Right ventricle myocardium superior (tissue), 1 donor: ENCODE measurements at regions not wholly inside any gene's neighbourhood (a gene's known extent, or its start where the extent isn't known, plus 50 kb on each side); places are given as distances from the start of the nearest gene placed in this dataset.

Source experiments
- ATAC-seq: fragments of 200-7000 bp; cut with Tn5 transposase; one replicate; pipeline ENCODE4 v1.9.1; 2020; ENCODE audit warnings: mild to moderate bottlenecking; ENCODE audit not compliant: poor library complexity
- DNase-seq: peaks from one replicate; pipeline ENCODE4 v3.0.0-alpha.2; 2020
- intact Hi-C: fragments of 100-400 bp; cut with DNase I; formaldehyde crosslinking; loops from one replicate; pipeline ENCODE4 v1.11.2; 2022
- donor health status: DM: no; HTN: yes; CAD: no; lungs with severe emphysema.

- ATAC-seq (no peak), DNase-seq (no peak)
- intact Hi-C loops = no loop called here
Measured at GRCh38 chr21:29396951-29397455, 98.3 kb downstream of the BACH1 start.

GRCh38 chr21:29403301-29403700, 104.6 kb downstream of the BACH1 start:
- intact Hi-C loops = no loop called here
- DNase-seq (no peak), ATAC-seq (no peak)

DNA sequence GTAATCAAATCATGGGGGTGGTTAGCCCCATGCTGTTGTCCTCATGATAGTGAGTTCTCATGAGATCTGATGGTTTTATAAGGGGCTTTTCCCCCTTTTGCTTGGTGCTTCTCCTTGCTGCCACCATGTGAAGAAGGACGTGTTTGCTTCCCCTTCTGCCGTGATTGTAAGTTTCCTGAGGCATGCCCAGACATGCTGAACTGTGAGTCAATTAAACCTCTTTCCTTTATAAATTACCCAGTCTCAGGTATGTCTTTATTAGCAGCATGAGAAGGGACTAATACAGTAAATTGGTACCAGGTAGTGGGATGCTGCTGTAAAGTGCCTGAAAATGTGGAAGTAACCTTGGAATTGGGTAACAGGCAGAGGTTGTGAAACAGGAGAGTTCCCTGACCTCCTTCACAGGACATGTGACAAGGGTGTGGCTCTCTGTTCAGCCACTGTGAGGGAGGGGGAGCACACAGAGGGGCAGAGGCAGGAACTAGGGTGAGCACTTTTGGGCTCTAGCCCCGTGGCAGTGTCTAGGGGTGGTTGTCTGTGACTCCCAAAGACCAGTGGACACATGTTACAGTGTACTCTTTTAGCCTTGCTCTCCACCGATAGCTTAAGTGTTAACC, 105.3 kb downstream of the BACH1 start:
- no peak for DNase-seq
- no peak for ATAC-seq
- intact Hi-C loops = no loop called here

- intact Hi-C loops = no loop called here
- DNase-seq (no peak), ATAC-seq (no peak)
Measured at GRCh38 chr21:29405503-29406122, 106.9 kb downstream of the BACH1 start.

DNA sequence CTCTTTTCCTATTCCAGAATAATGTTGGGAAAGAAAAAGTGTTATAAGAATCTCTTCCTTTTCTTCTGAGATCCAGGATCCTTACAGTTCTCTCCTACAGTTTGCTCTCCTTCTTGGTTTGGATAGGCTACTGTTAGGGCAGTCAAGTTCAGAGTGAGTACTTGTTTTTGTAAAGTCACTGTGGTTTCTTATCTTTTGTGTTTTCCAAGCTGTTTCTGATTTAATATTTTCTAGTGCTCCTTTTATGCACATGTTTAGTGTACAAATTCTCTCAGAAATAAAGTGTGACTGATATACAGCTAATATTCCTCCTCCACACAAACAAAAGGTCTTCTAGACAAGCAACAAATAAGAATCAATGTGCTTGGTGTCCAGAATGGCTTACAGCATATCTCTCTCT, 107.7 kb downstream of the BACH1 start:
- DNase-seq (no peak), ATAC-seq (no peak)
- intact Hi-C loops = no loop called here

GRCh38 chr21:29407571-29407970, 108.8 kb downstream of the BACH1 start:
- no peak for DNase-seq
- intact Hi-C loops = no loop called here

GRCh38 chr21:29413683-29414082, 115.0 kb downstream of the BACH1 start:
- ATAC-seq = no peak
- no peak for DNase-seq
- intact Hi-C loops = no loop called here

More at GRCh38 chr21:29407571-29407970, 108.8 kb downstream of the BACH1 start:
- no peak for ATAC-seq

DNA sequence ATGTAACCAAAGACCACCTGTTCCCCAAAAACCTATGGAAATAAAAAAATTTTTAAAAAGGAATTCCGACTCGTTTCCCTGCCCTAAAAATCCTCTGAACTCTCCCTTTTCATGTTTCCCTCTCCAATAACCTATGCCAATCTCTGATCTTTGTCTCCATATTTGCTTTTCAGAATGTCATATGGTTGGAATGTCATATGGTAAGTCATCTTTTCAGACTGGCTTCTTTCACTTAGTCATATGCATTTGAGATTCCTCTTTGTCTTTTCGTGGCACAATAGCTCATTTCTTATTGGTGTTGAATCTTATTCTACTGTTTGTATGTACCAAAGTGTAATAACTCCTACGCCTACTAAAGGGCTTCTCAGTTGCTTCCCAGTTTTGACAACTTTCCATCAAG, 117.5 kb downstream of the BACH1 start:
- ATAC-seq (no peak), DNase-seq (no peak)
- intact Hi-C loops = no loop called here

DNA sequence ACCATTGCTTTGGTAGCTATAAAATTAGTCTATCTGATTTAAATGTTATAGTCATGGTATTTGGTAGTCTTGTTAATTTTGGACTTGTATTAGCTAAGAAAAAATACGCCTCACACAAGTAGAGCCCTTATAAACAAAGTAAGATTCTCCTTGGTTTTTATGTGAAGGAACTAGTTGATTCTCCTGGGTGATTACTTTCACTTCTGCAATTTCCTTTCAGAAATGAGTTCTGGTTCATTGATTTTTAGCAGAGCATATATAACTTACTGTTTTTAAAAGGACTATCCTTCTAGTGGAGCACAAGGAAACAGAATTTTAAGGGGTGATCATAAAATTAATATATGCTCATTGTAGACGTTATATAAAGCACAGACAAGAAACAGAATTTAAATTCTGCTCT, 120.1 kb downstream of the BACH1 start:
- DNase-seq = no peak
- intact Hi-C loops = no loop called here

DNA sequence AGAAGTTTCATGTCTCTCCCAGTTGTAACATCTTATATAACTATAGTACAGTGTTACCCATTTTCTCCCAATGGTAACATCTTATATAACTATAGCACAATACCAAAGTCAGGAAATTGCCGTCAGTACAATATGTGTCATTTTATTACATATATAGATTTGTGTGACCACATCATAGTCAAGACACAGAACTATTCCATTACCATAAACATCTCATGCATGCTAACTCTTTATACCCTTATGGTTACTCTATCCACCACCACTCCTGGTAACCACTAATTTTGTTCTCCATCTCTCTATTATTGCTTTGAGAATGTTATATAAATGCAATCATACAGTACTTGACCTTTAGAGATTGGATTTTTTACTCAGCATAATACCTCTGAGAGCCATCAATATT, 120.7 kb downstream of the BACH1 start:
- DNase-seq (no peak), ATAC-seq (no peak)
- intact Hi-C loops = no loop called here

More for the DNA sequence above, 120.1 kb downstream of the BACH1 start:
- no peak for ATAC-seq

DNA sequence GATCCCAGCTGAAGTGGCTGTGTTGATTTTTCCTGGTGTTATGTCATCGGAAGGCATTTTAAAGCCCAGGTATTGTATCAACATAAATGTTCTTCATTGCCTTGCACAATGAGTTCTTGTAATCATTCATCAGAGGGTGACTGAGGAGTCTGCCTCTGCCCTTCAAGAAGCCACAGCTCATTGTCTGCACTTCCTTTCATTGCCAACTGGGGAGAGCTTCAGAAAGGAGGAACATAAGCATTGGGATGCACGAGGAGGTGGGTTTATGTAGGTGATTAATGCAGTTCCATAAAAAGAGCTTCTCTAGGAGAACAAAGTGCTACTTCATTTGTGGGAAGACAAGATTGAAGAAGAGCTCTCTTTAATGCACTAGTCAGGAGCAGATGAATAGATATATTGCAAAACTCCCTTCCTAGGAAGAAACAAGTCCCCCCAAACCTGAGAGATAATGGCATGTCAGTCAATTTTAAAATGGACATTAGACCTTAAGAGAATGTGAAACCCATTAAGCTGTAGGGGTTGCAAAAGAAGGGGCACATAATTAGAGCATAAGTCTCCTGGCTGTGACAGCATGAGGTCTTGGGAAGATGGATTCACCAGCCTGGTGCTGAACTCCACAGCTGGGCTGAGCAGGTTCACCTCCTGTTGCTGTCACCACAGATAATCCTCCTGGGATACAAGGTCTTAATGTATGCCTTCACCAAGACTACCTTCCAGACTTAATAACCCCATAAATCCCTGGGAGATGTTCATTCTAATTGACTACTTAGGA, 124.6 kb downstream of the BACH1 start:
- intact Hi-C loops = no loop called here
- no peak for DNase-seq
- ATAC-seq = no peak

GRCh38 chr21:29424728-29425127, 126.0 kb downstream of the BACH1 start:
- ATAC-seq (no peak), DNase-seq (no peak)
- intact Hi-C loops = no loop called here

- ATAC-seq (no peak), DNase-seq (no peak)
- intact Hi-C loops = no loop called here
Measured at GRCh38 chr21:29429218-29429617, 130.5 kb downstream of the BACH1 start.

DNA sequence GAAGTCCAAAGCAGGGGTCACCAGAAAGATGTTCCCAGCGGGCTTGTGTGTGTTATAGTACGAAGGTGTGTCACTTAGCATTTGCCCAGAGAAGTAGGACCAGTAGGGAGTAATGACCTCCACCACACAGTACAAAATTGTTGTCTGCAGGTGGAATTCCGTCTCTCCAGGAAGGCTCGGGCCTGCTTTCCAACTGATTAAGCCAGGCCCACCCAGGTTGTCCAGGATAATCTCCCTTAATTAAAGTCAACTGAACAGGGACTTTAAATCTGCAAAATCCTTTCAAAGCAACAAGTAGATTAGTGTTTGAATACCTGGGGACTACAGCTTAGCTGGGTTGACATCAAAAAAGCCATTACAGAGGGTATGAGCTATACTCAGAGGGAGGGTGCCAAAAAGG, 131.3 kb downstream of the BACH1 start:
- no peak for DNase-seq
- no peak for ATAC-seq
- intact Hi-C loops = no loop called here

DNA sequence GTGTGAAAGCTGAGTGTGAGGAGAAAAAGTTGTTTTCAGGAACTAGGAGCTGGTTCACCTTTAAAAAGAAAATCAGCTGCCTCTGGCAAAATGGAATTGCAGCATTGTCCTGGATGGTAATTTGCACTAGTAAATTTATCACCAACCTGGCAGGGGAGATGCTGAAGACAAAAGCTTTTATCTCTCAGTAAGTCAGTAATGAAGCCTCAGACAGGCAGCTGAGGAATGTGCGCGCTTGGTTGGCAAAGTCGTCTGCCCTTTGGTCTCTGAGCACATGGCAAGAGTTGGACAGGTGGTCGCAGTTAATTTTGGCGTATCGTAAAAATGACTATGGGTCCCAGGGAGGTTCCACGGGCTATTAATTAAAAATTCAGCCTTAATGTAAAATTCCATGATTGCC, 131.9 kb downstream of the BACH1 start:
- ATAC-seq = no peak
- intact Hi-C loops = no loop called here
- DNase-seq = no peak

- intact Hi-C loops = no loop called here
- ATAC-seq = no peak
- no peak for DNase-seq
Measured at GRCh38 chr21:29431178-29431577, 132.5 kb downstream of the BACH1 start.

DNA sequence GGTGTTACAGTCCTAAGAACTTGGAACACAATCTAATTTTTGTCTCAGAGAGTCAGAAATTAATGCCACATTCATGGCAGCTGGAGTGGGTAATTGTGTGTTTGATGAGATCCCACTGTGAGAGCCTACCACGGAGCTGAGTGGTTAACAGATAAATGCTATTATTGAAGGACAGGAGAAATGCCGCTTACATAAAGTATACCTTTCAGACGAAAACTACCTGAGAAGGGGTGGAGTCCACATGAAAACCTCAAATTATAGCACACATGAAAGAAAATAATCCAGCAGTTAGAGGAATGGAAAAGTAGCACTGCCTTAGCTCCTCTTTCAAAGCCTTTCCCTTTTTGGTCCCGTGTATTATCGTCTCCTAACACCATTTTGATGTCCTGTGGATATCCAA, 133.0 kb downstream of the BACH1 start:
- ATAC-seq (no peak), DNase-seq (no peak)
- intact Hi-C loops = no loop called here

DNA sequence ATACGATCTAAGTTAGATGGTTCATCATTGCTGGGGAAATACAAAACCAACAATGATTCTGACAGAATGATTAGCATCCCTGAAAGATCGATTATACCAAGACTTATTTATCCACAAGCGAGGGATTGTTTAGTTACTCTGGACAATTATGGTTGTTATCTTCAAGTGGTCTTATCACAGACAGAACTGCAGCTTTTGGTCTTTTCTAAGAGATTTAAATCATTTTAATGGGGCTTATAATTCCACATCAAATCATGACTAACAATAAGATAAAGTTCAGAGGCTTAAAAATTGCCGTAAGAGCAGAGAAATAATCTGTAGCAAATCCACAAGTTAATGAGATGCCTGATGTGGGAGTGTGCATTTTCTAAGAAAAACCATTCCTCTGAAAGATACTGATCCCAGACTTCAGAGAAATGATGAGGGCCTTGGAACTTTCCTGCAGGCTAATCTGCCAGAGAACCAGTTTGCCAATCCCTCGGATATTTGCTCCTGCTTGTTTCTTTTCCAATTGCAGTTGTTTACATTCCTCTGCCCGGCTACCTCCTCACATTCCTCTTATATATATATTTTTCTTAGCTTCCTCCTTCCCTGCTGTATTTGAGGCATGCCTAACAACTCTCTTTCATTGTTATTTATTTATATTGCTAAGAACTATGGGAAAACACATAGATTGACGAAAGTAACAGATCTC, 134.8 kb downstream of the BACH1 start:
- intact Hi-C loops = no loop called here
- ATAC-seq = no peak
- no peak for DNase-seq

DNA sequence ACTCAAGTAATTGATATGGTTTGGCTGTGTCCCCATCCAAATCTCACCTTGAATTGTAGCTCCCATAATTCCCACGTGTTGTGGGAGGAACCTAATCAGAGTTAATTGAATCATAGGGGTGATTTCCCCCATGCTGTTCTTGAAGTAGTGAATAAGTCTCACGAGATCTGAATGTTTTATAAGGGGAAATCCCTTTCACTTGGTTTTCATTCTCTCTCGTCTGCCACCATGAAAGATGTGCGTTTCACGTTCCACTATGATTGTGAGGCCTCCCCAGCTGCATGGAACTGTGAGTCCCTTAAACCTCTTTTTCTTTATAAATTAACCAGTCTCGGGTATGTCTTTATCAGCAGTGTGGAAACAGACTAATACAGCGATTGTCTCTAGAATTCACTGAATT, 135.4 kb downstream of the BACH1 start:
- ATAC-seq (no peak), DNase-seq (no peak)
- intact Hi-C loops = no loop called here
